ENCODE measurements at regions not wholly inside any gene's neighbourhood (a gene's known extent, or its start where the extent isn't known, plus 50 kb on each side); places are given as distances from the start of the nearest gene placed in this dataset.

DNA sequence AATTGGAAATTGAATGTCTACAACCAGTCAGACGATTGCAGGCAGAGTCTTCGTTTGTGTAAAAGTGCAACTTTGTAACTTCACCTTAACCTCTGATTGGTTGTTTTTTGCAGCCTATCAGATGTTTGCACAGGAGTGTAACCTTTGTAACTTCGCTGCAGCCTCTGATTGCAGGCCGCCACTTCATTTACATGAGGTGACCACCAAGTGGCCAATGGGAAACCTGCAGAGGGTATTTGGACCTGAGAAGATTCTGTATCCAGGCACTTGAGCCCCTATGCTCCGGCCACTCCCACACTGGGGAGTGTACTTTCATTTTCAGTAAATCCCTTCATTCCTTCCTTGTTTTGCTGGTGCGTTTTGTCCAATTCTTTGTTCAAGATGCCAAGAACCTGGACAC is 68.1 kb upstream of the PFN2 start:
- Histone ChIP-seq H3K18ac (ENCODE audit: low read depth, low read length) (no peak overlapping the region), H3K4me3 (ENCODE audit: insufficient read depth, low read depth, low read length) (no peak overlapping the region), H4K8ac (ENCODE audit: low read depth in 2 of 2, low read length in 2 of 2) (no peak overlapping the region), H3K56ac (ENCODE audit: extremely low read depth, insufficient read depth, low read length) (no peak overlapping the region), H2AFZ (replicated peaks; ENCODE audit: low read length, poor library complexity) (no peak overlapping the region), H3K36me3 (ENCODE audit: control insufficient read depth, insufficient read depth, low read length) (no peaks in the 10 kb centered on the region), H3K79me1 (ENCODE audit: low read depth in 1 of 2, low read length in 2 of 2) (no peaks in the 10 kb centered on the region), H3K9ac (ENCODE audit: low read depth, low read length) (no peak overlapping the region), H4K91ac (ENCODE audit: insufficient read depth, low read depth, low read length) (no peak overlapping the region), H3K9me3 (ENCODE audit: control insufficient read depth, insufficient read depth, low read length) (peaks cover 5% of the 10 kb centered on the region), H4K5ac (ENCODE audit: low read depth, low read length) (no peak overlapping the region), H3K27ac (ENCODE audit: insufficient read depth, low read length) (no peak overlapping the region), H3K4me2 (ENCODE audit: low read depth, low read length) (no peak overlapping the region), H2BK120ac (ENCODE audit: low read depth, low read length) (no peak overlapping the region), H3K23ac (ENCODE audit: low read depth, low read length) (no peak overlapping the region), H3K4ac (ENCODE audit: low read depth, low read length) (no peak overlapping the region), H2BK20ac (ENCODE audit: low read depth, low read length) (no peak overlapping the region), H3K27me3 (ENCODE audit: control insufficient read depth, insufficient read depth, low read length) (no peaks in the 10 kb centered on the region), H3K4me1 (ENCODE audit: control insufficient read depth, insufficient read depth, low read length) (no peaks in the 10 kb centered on the region), H2AK5ac (ENCODE audit: low read depth, low read length) (no peak overlapping the region), H2BK5ac (ENCODE audit: low read depth, low read length, poor library complexity, severe bottlenecking) (no peak overlapping the region), H4K20me1 (ENCODE audit: insufficient read depth, low read length) (no peaks in the 10 kb centered on the region), H2BK15ac (ENCODE audit: low read depth, low read length) (no peak overlapping the region), H3K9me1 (ENCODE audit: insufficient read depth, low read length) (no peaks in the 10 kb centered on the region), H3K14ac (replicated peaks; ENCODE audit: low read depth, low read length) (no peak overlapping the region), H2AK9ac (replicated peaks; ENCODE audit: low read depth, low read length, poor library complexity) (no peak overlapping the region)
- BruUV-seq (replicated peaks), result no TSS peak
- ChIA-PET CTCF (no interaction called here), POLR2A (ENCODE audit: unreplicated experiment) (no interaction called here)
- DNase-seq (no peak), ATAC-seq (ENCODE audit: low read depth) (no peak)
- in situ Hi-C loops (cut with MboI; ENCODE audit: low sequenced_read_pairs) (no loop called here), dilution Hi-C loops (cut with HindIII; ENCODE audit: low sequenced_read_pairs, unreplicated experiment) (no loop called here), intact Hi-C loops (cut with micrococcal nuclease) (no loop called here)
- TF ChIP-seq CHD1 (IDR thresholded peaks at IDR 0.05; ENCODE audit: low read depth, low read length) (no peak), RCOR1 (IDR thresholded peaks at IDR 0.05; ENCODE audit: insufficient replicate concordance, low read length) (no peak), FOS (IDR thresholded peaks at IDR 0.05; ENCODE audit: low read depth, low read length) (no peak), MAZ (IDR thresholded peaks at IDR 0.05; ENCODE audit: borderline replicate concordance, low read depth, low read length) (no peak), MXI1 (IDR thresholded peaks at IDR 0.05; ENCODE audit: borderline replicate concordance, low read depth, low read length) (no peak), MAFK (IDR thresholded peaks at IDR 0.05; ENCODE audit: low read depth, low read length) (no peak), NFE2L2 (IDR thresholded peaks at IDR 0.05; ENCODE audit: low read depth, low read length) (no peak), BHLHE40 (IDR thresholded peaks at IDR 0.05; ENCODE audit: low read depth, low read length) (no peak), POLR2A (IDR thresholded peaks at IDR 0.05; ENCODE audit: low read depth, low read length) (no peak)
- TF ChIP-seq, protein P1, sequence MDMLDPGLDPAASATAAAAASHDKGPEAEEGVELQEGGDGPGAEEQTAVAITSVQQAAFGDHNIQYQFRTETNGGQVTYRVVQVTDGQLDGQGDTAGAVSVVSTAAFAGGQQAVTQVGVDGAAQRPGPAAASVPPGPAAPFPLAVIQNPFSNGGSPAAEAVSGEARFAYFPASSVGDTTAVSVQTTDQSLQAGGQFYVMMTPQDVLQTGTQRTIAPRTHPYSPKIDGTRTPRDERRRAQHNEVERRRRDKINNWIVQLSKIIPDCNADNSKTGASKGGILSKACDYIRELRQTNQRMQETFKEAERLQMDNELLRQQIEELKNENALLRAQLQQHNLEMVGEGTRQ (IDR thresholded peaks at IDR 0.05; ENCODE audit: low read depth, low read length), result no peak
- WGBS, 2 experiments (ENCODE audit: extremely low coverage in 2 of 2, insufficient read length in 1 of 2), result no CpG with 5 or more reads among the region's 6 CpGs

All from IMR-90 (cell line).